K562 (cell line): ENCODE measurements at regions not wholly inside any gene's neighbourhood (a gene's known extent, or its start where the extent isn't known, plus 50 kb on each side); places are given as distances from the start of the nearest gene placed in this dataset.

Source experiments
- ATAC-seq: fragments of 200-7000 bp; cut with Tn5 transposase; 3 replicates; pipeline ENCODE4 v1.9.1; 2020; ENCODE audit warnings: moderate library complexity
- BruUV-seq: library from RNA; stranded (reverse); fragments of 400-500 nt; replicated peaks from 2 replicates; lab custom pipeline; 2021; lab: Mats Ljungman, UMichigan
- CTCF ChIA-PET: fragments of 300-600 bp; formaldehyde crosslinking; extraction: SDS; loops from one replicate; lab custom pipeline; 2021; ENCODE audit warnings: low intra/inter-chr PET ratio; lab: Yijun Ruan, JAX
- POLR2A ChIA-PET: fragments of 300-600, 350-650 bp; sonication (Branson Sonifier 250); formaldehyde crosslinking; extraction: SDS; loops from one replicate; lab custom pipeline; 2021; ENCODE audit warnings: antibody characterized with exemption, inconsistent platforms; lab: Yijun Ruan, JAX
- DNase-seq, 4 experiments: peaks; one replicate each; pipeline versions ENCODE4 v3.0.0 to v3.0.0-alpha.2; 2011 to 2018; ENCODE audit warnings: low spot score in 3 of 4, mixed read lengths in 3 of 4; ENCODE audit errors: extremely low read depth in 1 of 4
- FAIRE-seq: peaks from 2 replicates; lab custom pipeline; 2011; peaks lifted over from hg19 to GRCh38; lab: Jason Lieb, UNC
- H2AFZ ChIP-seq: 2 replicates; pipeline ENCODE4 v1.6.0; 2011; ENCODE audit warnings: low read depth, low read length, control low read depth, inconsistent platforms
- H3K27ac ChIP-seq: fragments of 200-600 bp; 3 replicates; pipeline ENCODE4 v1.8.0; 2011; ENCODE audit warnings: low read depth, mild to moderate bottlenecking, control low read depth, inconsistent platforms, low read length, moderate library complexity, mixed read lengths; ENCODE audit errors: extremely low read depth
- H3K27me3 ChIP-seq, 2 experiments: fragments of 300-600 bp in 1 of 2; 2 replicates in 1 of 2; 3 replicates in 1 of 2; pipeline versions ENCODE4 v1.6.0 to v1.8.0; 2011; ENCODE audit warnings: inconsistent platforms in 2 of 2, low read length in 2 of 2, mild to moderate bottlenecking in 1 of 2, mixed read lengths in 1 of 2, moderate library complexity in 1 of 2; ENCODE audit not compliant: control insufficient read depth in 2 of 2, insufficient read depth in 2 of 2
- H3K36me3 ChIP-seq: fragments of 300-600 bp; 3 replicates; pipeline ENCODE4 v1.8.0; 2011; ENCODE audit warnings: mild to moderate bottlenecking, low read length, inconsistent platforms; ENCODE audit not compliant: control insufficient read depth, insufficient read depth
- H3K4me1 ChIP-seq, 2 experiments: fragments of 200-600 bp in 1 of 2; replicated peaks in 1 of 2; 2 replicates in 1 of 2; 3 replicates in 1 of 2; pipeline versions ENCODE4 v1.5.1 to v1.8.0; 2011; ENCODE audit warnings: inconsistent platforms in 2 of 2, low read length in 2 of 2, mild to moderate bottlenecking in 1 of 2, mixed read lengths in 1 of 2, moderate library complexity in 1 of 2; ENCODE audit not compliant: control insufficient read depth in 2 of 2, insufficient read depth in 2 of 2
- H3K4me2 ChIP-seq: 2 replicates; pipeline ENCODE4 v1.6.1; 2011; ENCODE audit warnings: low read length, control low read depth, inconsistent platforms, mixed read lengths; ENCODE audit not compliant: insufficient read depth
- H3K4me3 ChIP-seq: fragments of 200-600 bp; sonication (generic), shearing (Covaris generic); 2 replicates; pipeline ENCODE4 v1.5.1; 2016; ENCODE audit warnings: control low read depth, inconsistent platforms
- H3K79me2 ChIP-seq: fragments of 200-600 bp; 3 replicates; pipeline ENCODE4 v1.8.0; 2011; ENCODE audit warnings: low read length, inconsistent platforms; ENCODE audit not compliant: control insufficient read depth, insufficient read depth
- H3K9ac ChIP-seq, 2 experiments: 2 replicates each; pipeline versions ENCODE4 v1.6.0 to v1.6.1; 2011; ENCODE audit warnings: low read depth in 2 of 2, low read length in 2 of 2, control low read depth in 1 of 2, inconsistent platforms in 1 of 2, mild to moderate bottlenecking in 1 of 2, mixed read lengths in 1 of 2; ENCODE audit not compliant: insufficient read depth in 1 of 2
- H3K9me1 ChIP-seq: one replicate; pipeline ENCODE4 v1.6.0; 2011; ENCODE audit warnings: inconsistent platforms, mild to moderate bottlenecking, low read length, moderate library complexity; ENCODE audit not compliant: control insufficient read depth, insufficient read depth
- H3K9me3 ChIP-seq: replicated peaks from 2 replicates; pipeline ENCODE4 v1.5.1; 2011; ENCODE audit warnings: low read depth, low read length, inconsistent platforms; ENCODE audit not compliant: control insufficient read depth, insufficient read depth
- H4K20me1 ChIP-seq: replicated peaks from 2 replicates; pipeline ENCODE4 v1.6.1; 2011; ENCODE audit warnings: low read length, inconsistent platforms, mixed read lengths; ENCODE audit not compliant: control insufficient read depth, insufficient read depth
- COPS2 ChIP-seq: fragments of 450-650 bp; conservative IDR thresholded peaks from 2 replicates; pipeline ENCODE4 v1.6.1; 2016; ENCODE audit warnings: mild to moderate bottlenecking, moderate library complexity
- DDX20 ChIP-seq: fragments of 450-650 bp; IDR thresholded peaks from 2 replicates; pipeline ENCODE4 v1.6.1; 2016; ENCODE audit warnings: missing genetic modification characterization, low read depth, mild to moderate bottlenecking, missing compliant biosample characterization, moderate library complexity
- E4F1 ChIP-seq: fragments of 250-450 bp; sonication (Bioruptor Pico); IDR thresholded peaks from 2 replicates; pipeline ENCODE4 v1.5.0; 2021; ENCODE audit warnings: mild to moderate bottlenecking, borderline replicate concordance
- MTA3 ChIP-seq: fragments of 450-650 bp; formaldehyde crosslinking; IDR thresholded peaks from 2 replicates; pipeline ENCODE4 v1.6.1; 2017; ENCODE audit warnings: mild to moderate bottlenecking, borderline replicate concordance
- SMC3 ChIP-seq: conservative IDR thresholded peaks from 2 replicates; pipeline ENCODE4 v1.6.1; 2011; ENCODE audit warnings: low read depth, low read length, improper control_type of control experiment; ENCODE audit not compliant: insufficient read depth
- SOX6 ChIP-seq: fragments of 450-650 bp; IDR thresholded peaks from 2 replicates; pipeline ENCODE4 v1.6.1; 2014; ENCODE audit warnings: mild to moderate bottlenecking
- ZNF175 ChIP-seq: fragments of 200-800 bp; sonication (Bioruptor generic); IDR thresholded peaks from 2 replicates; pipeline ENCODE4 v1.6.1; 2016; ENCODE audit warnings: low read depth, mild to moderate bottlenecking, missing genetic modification characterization, missing compliant biosample characterization
- ZNF449 ChIP-seq: fragments of 250-450 bp; sonication (Bioruptor Pico); IDR thresholded peaks from 2 replicates; pipeline ENCODE4 v1.8.0; 2022; ENCODE audit warnings: moderate library complexity, mild to moderate bottlenecking, inconsistent platforms
- WGBS: fragments of 100-300 bp; shearing (Covaris generic); methylation state at CpG from one replicate; pipeline ENCODE4 v1.1.6; 2016; ENCODE audit warnings: low coverage, mixed read lengths; ENCODE audit not compliant: insufficient coverage; ENCODE audit errors: missing lambda C conversion rate; 5-methylcytosine and 5-hydroxymethylcytosine counted together
- in situ Hi-C: fragments of 300-500 bp; cut with MboI; formaldehyde crosslinking; loops from 4 replicates; pipeline ENCODE4 v1.15.0; 2018; ENCODE audit warnings: inconsistent platforms, mixed read lengths
- intact Hi-C: fragments of 100-400 bp; cut with micrococcal nuclease; formaldehyde crosslinking; loops from 2 replicates; pipeline ENCODE4 v1.14.2; 2022

GRCh38 chr1:212495766-212496494 lies 63.2 kb downstream of the NENF start:
- Histone ChIP-seq H3K9ac (no peak overlapping the region), H3K36me3 (no peaks in the 10 kb centered on the region), H3K9me3 (no peaks in the 10 kb centered on the region), H3K79me2 (no peaks in the 10 kb centered on the region), H3K9me1 (peaks cover 3% of the 10 kb centered on the region), H4K20me1 (no peaks in the 10 kb centered on the region), H3K4me1 (peaks cover 2 to 6% of the 10 kb centered on the region in 2 experiments; a peak in 4 of 5 replicates), H3K27ac (no peak overlapping the region), H2AFZ (no peak overlapping the region), H3K4me3 (no peak overlapping the region), H3K27me3 (peaks cover 47 to 66% of the 10 kb centered on the region in 2 experiments), H3K4me2 (no peak overlapping the region)
- in situ Hi-C loops (no loop called here), intact Hi-C loops (no loop called here)
- ATAC-seq (no peak), DNase-seq (no peak), FAIRE-seq (no peak)
- BruUV-seq, result no TSS peak
- no peak for TF ChIP-seq ZNF449 (CRISPR knock-in tag)
- no peak for TF ChIP-seq MTA3
- TF ChIP-seq ZNF175, result 0 out of 2 replicates have a peak, but pooled peaks have one; percentile 21
- TF ChIP-seq E4F1 (CRISPR knock-in tag), result no peak
- TF ChIP-seq COPS2, result no peak
- TF ChIP-seq DDX20 (tag), result no peak
- TF ChIP-seq SMC3, result no peak
- 0 out of 2 replicates have a peak, but pooled peaks have one; percentile 34 for TF ChIP-seq SOX6
- POLR2A ChIA-PET, result interaction anchor here (1.0 to 1.6 kb wide), 2 partner anchors 18 to 19 kb away, joined by 3 to 4 read pairs; no protein-coding TSS in a partner anchor
- CTCF ChIA-PET, result no interaction called here
- 3% methylated on average over 8 of the region's 8 CpGs for WGBS
